Neuronal stem cell (in vitro differentiated cells): ENCODE measurements at regions not wholly inside any gene's neighbourhood (a gene's known extent, or its start where the extent isn't known, plus 50 kb on each side); places are given as distances from the start of the nearest gene placed in this dataset.

Source experiments
- DNase-seq: peaks from one replicate; pipeline ENCODE4 v3.0.0-alpha.2; 2013; ENCODE audit warnings: low spot score
- H2AFZ ChIP-seq: one replicate; pipeline ENCODE4 v1.6.1; 2013; ENCODE audit warnings: mild to moderate bottlenecking, low read length, inconsistent platforms
- H2AK5ac ChIP-seq: 2 replicates; pipeline ENCODE4 v1.6.1; 2013; ENCODE audit warnings: low read depth, mild to moderate bottlenecking, inconsistent platforms, low read length, moderate library complexity, mixed read lengths
- H2BK120ac ChIP-seq: 2 replicates; pipeline ENCODE4 v1.6.1; 2013; ENCODE audit warnings: low read depth, mild to moderate bottlenecking, inconsistent platforms, low read length, moderate library complexity, mixed read lengths
- H2BK12ac ChIP-seq: one replicate; pipeline ENCODE4 v1.6.1; 2013; ENCODE audit warnings: low read length, inconsistent platforms
- H2BK15ac ChIP-seq: 2 replicates; pipeline ENCODE4 v1.6.1; 2013; ENCODE audit warnings: mild to moderate bottlenecking, low read length, inconsistent platforms, mixed read lengths
- H2BK5ac ChIP-seq: one replicate; pipeline ENCODE4 v1.6.1; 2013; ENCODE audit warnings: inconsistent platforms, mild to moderate bottlenecking, low read length, moderate library complexity
- H3K14ac ChIP-seq: one replicate; pipeline ENCODE4 v1.6.1; 2013; ENCODE audit warnings: low read length, inconsistent platforms
- H3K18ac ChIP-seq: 2 replicates; pipeline ENCODE4 v1.6.1; 2013; ENCODE audit warnings: low read length, inconsistent platforms
- H3K23ac ChIP-seq: 2 replicates; pipeline ENCODE4 v1.6.1; 2013; ENCODE audit warnings: low read depth, mild to moderate bottlenecking, mixed read lengths, low read length, inconsistent platforms; ENCODE audit not compliant: poor library complexity
- H3K27ac ChIP-seq: replicated peaks from 3 replicates; pipeline ENCODE4 v1.5.1; 2013; ENCODE audit warnings: low read length, inconsistent platforms
- H3K27me3 ChIP-seq, 3 experiments: 2 replicates each; pipeline ENCODE4 v1.6.1; 2013; ENCODE audit warnings: low read length in 3 of 3, mild to moderate bottlenecking in 2 of 3, inconsistent platforms in 1 of 3, low read depth in 1 of 3, mixed read lengths in 1 of 3, moderate library complexity in 1 of 3; ENCODE audit not compliant: control insufficient read depth in 3 of 3, insufficient read depth in 3 of 3
- H3K36me3 ChIP-seq, 2 donors: replicated peaks in 1 of 2; 2 replicates each; pipeline ENCODE4 v1.6.1; 2013; ENCODE audit warnings: low read length in 2 of 2; ENCODE audit not compliant: control insufficient read depth in 2 of 2, insufficient read depth in 2 of 2
- H3K4ac ChIP-seq: 2 replicates; pipeline ENCODE4 v1.6.1; 2013; ENCODE audit warnings: inconsistent platforms, mild to moderate bottlenecking, low read length, moderate library complexity
- H3K4me1 ChIP-seq, 2 donors: 1 replicate in 1 of 2; 2 replicates in 1 of 2; pipeline ENCODE4 v1.6.1; 2013; ENCODE audit warnings: low read length in 2 of 2, low read depth in 1 of 2; ENCODE audit not compliant: control insufficient read depth in 2 of 2, insufficient read depth in 1 of 2
- H3K4me2 ChIP-seq: one replicate; pipeline ENCODE4 v1.6.1; 2013; ENCODE audit warnings: mild to moderate bottlenecking, low read length, inconsistent platforms; ENCODE audit not compliant: insufficient read depth, poor library complexity, severe bottlenecking
- H3K4me3 ChIP-seq, 2 donors: 2 replicates each; pipeline ENCODE4 v1.5.1; 2013; ENCODE audit warnings: low read length in 2 of 2, mild to moderate bottlenecking in 2 of 2, inconsistent platforms in 1 of 2, moderate library complexity in 1 of 2
- H3K79me1 ChIP-seq: one replicate; pipeline ENCODE4 v1.6.1; 2013; ENCODE audit warnings: low read depth, mild to moderate bottlenecking, inconsistent platforms, low read length, moderate library complexity
- H3K9ac ChIP-seq: one replicate; pipeline ENCODE4 v1.6.1; 2013; ENCODE audit warnings: mild to moderate bottlenecking, low read depth, low read length, inconsistent platforms; ENCODE audit not compliant: poor library complexity
- H3K9me3 ChIP-seq, 2 donors: replicated peaks in 1 of 2; 2 replicates each; pipeline versions ENCODE3 to v1.6.1; 2013; ENCODE audit warnings: low read length in 2 of 2, mild to moderate bottlenecking in 2 of 2, inconsistent platforms in 1 of 2, low read depth in 1 of 2, mixed read lengths in 1 of 2, moderate library complexity in 1 of 2; ENCODE audit not compliant: control insufficient read depth in 2 of 2, insufficient read depth in 1 of 2
- H4K8ac ChIP-seq: one replicate; pipeline ENCODE4 v1.6.1; 2013; ENCODE audit warnings: low read depth, mild to moderate bottlenecking, inconsistent platforms, low read length, moderate library complexity
- H4K91ac ChIP-seq: one replicate; pipeline ENCODE4 v1.6.1; 2013; ENCODE audit warnings: low read length, low read depth, mild to moderate bottlenecking, inconsistent platforms; ENCODE audit not compliant: poor library complexity
- WGBS, 2 donors: extraction: QIAGEN DNeasy Blood & Tissue Kit; methylation state at CpG; one replicate each; pipeline ENCODE4 v1.1.7; 2013; ENCODE audit warnings: missing lambda C conversion rate in 2 of 2, mixed read lengths in 1 of 2; ENCODE audit not compliant: insufficient read length in 2 of 2, insufficient replicate concordance in 1 of 2; ENCODE audit errors: extremely low coverage in 2 of 2; 5-methylcytosine and 5-hydroxymethylcytosine counted together

GRCh38 chr2:212905640-212906201 lies 245.7 kb downstream of the IKZF2 start:
- H2BK15ac ChIP-seq: no peak overlapping the region
- H3K27ac ChIP-seq: peak overlapping the region; percentile 88
- peaks cover 0 to 6% of the 10 kb centered on the region in 2 donors for H3K4me1 ChIP-seq
- H3K4ac ChIP-seq: no peak overlapping the region
- H3K23ac ChIP-seq: no peak overlapping the region
- no peaks in the 10 kb centered on the region for H3K27me3 ChIP-seq
- no peak overlapping the region for H2BK12ac ChIP-seq
- H3K18ac ChIP-seq: no peak overlapping the region
- H4K91ac ChIP-seq: no peak overlapping the region
- H2AFZ ChIP-seq: peak overlapping the region; percentile 58
- H3K79me1 ChIP-seq: no peaks in the 10 kb centered on the region
- H3K4me3 ChIP-seq: no peak overlapping the region
- H4K8ac ChIP-seq: no peak overlapping the region
- H2AK5ac ChIP-seq: no peak overlapping the region
- no peak overlapping the region for H3K14ac ChIP-seq
- H3K9me3 ChIP-seq: no peaks in the 10 kb centered on the region
- H3K9ac ChIP-seq: no peak overlapping the region
- no peak overlapping the region for H2BK5ac ChIP-seq
- no peak overlapping the region for H3K4me2 ChIP-seq
- DNase-seq: peak; percentile 39
- no peaks in the 10 kb centered on the region for H3K36me3 ChIP-seq
- H2BK120ac ChIP-seq: no peak overlapping the region
- WGBS, 2 donors: no CpG with 5 or more reads among the region's 6 CpGs

- Histone ChIP-seq H3K9ac (no peak overlapping the region), H3K18ac (no peak overlapping the region), H2BK5ac (no peak overlapping the region), H2BK120ac (no peak overlapping the region), H3K4ac (no peak overlapping the region), H3K4me1 (peaks cover 0 to 6% of the 10 kb centered on the region in 2 donors), H3K4me3 (no peak overlapping the region), H2AK5ac (no peak overlapping the region), H4K91ac (no peak overlapping the region), H3K4me2 (no peak overlapping the region), H4K8ac (no peak overlapping the region), H3K9me3 (no peaks in the 10 kb centered on the region), H2BK15ac (no peak overlapping the region), H3K27me3 (no peaks in the 10 kb centered on the region), H3K27ac (no peak overlapping the region), H2AFZ (no peak overlapping the region), H3K23ac (no peak overlapping the region), H3K79me1 (no peaks in the 10 kb centered on the region), H2BK12ac (no peak overlapping the region), H3K36me3 (no peaks in the 10 kb centered on the region), H3K14ac (no peak overlapping the region)
- no peak for DNase-seq
- WGBS, 2 donors: no CpG with 5 or more reads among the region's 2 CpGs
Observed at GRCh38 chr2:212904646-212905045, 246.8 kb downstream of the IKZF2 start.

- Histone ChIP-seq H4K91ac (no peak overlapping the region), H2BK5ac (no peak overlapping the region), H2BK12ac (no peak overlapping the region), H3K36me3 (no peaks in the 10 kb centered on the region), H3K18ac (no peak overlapping the region), H3K9ac (no peak overlapping the region), H2AFZ (no peak overlapping the region), H3K27me3 (no peaks in the 10 kb centered on the region), H4K8ac (no peak overlapping the region), H3K27ac (no peak overlapping the region), H3K14ac (no peak overlapping the region), H3K23ac (no peak overlapping the region), H3K9me3 (no peaks in the 10 kb centered on the region), H3K4ac (no peak overlapping the region), H2AK5ac (no peak overlapping the region), H3K4me3 (no peak overlapping the region), H3K4me2 (no peak overlapping the region), H2BK120ac (no peak overlapping the region), H3K79me1 (no peaks in the 10 kb centered on the region), H2BK15ac (no peak overlapping the region), H3K4me1 (peaks cover 0 to 6% of the 10 kb centered on the region in 2 donors)
- no peak for DNase-seq
Observed at GRCh38 chr2:212903413-212903812, 248.0 kb downstream of the IKZF2 start.

- no peak for DNase-seq
- Histone ChIP-seq H3K9ac (no peak overlapping the region), H3K36me3 (no peaks in the 10 kb centered on the region), H3K14ac (no peak overlapping the region), H3K27me3 (no peaks in the 10 kb centered on the region), H2BK15ac (no peak overlapping the region), H3K4me1 (peaks cover 0 to 6% of the 10 kb centered on the region in 2 donors), H2BK5ac (no peak overlapping the region), H3K9me3 (no peaks in the 10 kb centered on the region), H2BK120ac (no peak overlapping the region), H4K8ac (no peak overlapping the region), H3K23ac (no peak overlapping the region), H3K79me1 (no peaks in the 10 kb centered on the region), H3K4me2 (no peak overlapping the region), H2AK5ac (no peak overlapping the region), H3K27ac (no peak overlapping the region), H4K91ac (no peak overlapping the region), H3K4me3 (no peak overlapping the region), H3K18ac (no peak overlapping the region), H2BK12ac (no peak overlapping the region), H2AFZ (no peak overlapping the region), H3K4ac (no peak overlapping the region)
- no CpG with 5 or more reads among the region's 3 CpGs for WGBS, 2 donors
Observed at GRCh38 chr2:212902421-212902820, 249.0 kb downstream of the IKZF2 start.
